Heart right ventricle (tissue), 16 donors: ENCODE measurements at regions not wholly inside any gene's neighbourhood (a gene's known extent, or its start where the extent isn't known, plus 50 kb on each side); places are given as distances from the start of the nearest gene placed in this dataset.

Source experiments
- ATAC-seq, 8 donors: fragments of 200-7000 bp; cut with Tn5 transposase; one replicate each; pipeline ENCODE4 v1.9.1; 2020; ENCODE audit warnings: mild to moderate bottlenecking in 8 of 8, moderate library complexity in 8 of 8, moderate number of reproducible peaks in 1 of 8
- DNase-seq, 2 donors: peaks; one replicate each; pipeline ENCODE4 v3.0.0-alpha.2; 2020
- H3K27ac ChIP-seq, 10 donors: fragments of 200-600 bp; sonication (generic) in 2 of 10; one replicate each; pipeline versions ENCODE4 v1.5.0 to v1.8.0; 2020 to 2022; ENCODE audit warnings: mild to moderate bottlenecking in 3 of 10
- H3K27me3 ChIP-seq, 7 donors: fragments of 200-600 bp; one replicate each; pipeline ENCODE4 v1.8.0; 2021 to 2022; ENCODE audit warnings: mild to moderate bottlenecking in 2 of 7
- H3K36me3 ChIP-seq, 9 donors: fragments of 200-600 bp; sonication (generic) in 1 of 9; one replicate each; pipeline versions ENCODE4 v1.5.0 to v1.8.0; 2020 to 2022; ENCODE audit warnings: mild to moderate bottlenecking in 2 of 9
- H3K4me1 ChIP-seq, 9 donors: fragments of 200-600 bp; sonication (generic) in 1 of 9; one replicate each; pipeline versions ENCODE4 v1.5.0 to v1.8.0; 2020 to 2022; ENCODE audit warnings: mild to moderate bottlenecking in 4 of 9
- H3K4me3 ChIP-seq, 10 donors: fragments of 200-600 bp; sonication (generic) in 2 of 10; one replicate each; pipeline versions ENCODE4 v1.5.0 to v1.8.0; 2020 to 2022; ENCODE audit warnings: mild to moderate bottlenecking in 7 of 10, moderate library complexity in 2 of 10
- H3K9me3 ChIP-seq, 11 donors: fragments of 200-600 bp in 10 of 11; sonication (generic) in 2 of 11; one replicate each; pipeline versions ENCODE4 v1.5.0 to v1.8.0; 2013 to 2022; ENCODE audit warnings: mild to moderate bottlenecking in 2 of 11, control low read depth in 1 of 11, moderate library complexity in 1 of 11
- CTCF ChIP-seq, 9 donors: fragments of 200-600 bp; sonication (generic) in 2 of 9; IDR thresholded peaks; one replicate each; pipeline versions ENCODE4 v1.5.0 to v1.8.0; 2021 to 2022; ENCODE audit warnings: antibody characterized with exemption in 9 of 9, mild to moderate bottlenecking in 5 of 9, moderate library complexity in 1 of 9
- WGBS, 2 donors: extraction: QIAGEN DNeasy Blood & Tissue Kit; methylation state at CpG; one replicate each; pipeline ENCODE4 v1.1.7; 2013; ENCODE audit warnings: inconsistent platforms in 1 of 2; 5-methylcytosine and 5-hydroxymethylcytosine counted together
- intact Hi-C, 10 donors: fragments of 100-400 bp; cut with DNase I; formaldehyde crosslinking; loops; one replicate each; pipeline versions ENCODE4 v1.11.1 to v1.14.2; 2022
- donor health status: Arrhythmogenic right ventricular cardiomyopathy.
- donor health status: ischemic (EF 13 %, LVEDD 7.1; RV severe dilation, severe dysfunction).
- donor health status: healthy with polysubstance abuse.
- donor health status: DM: no; HTN: yes; CAD: no.
- donor health status: DM: no; HTN: no; CAD: no.
- donor health status: ischemic (EF 25% LVEDD 6.9; RV normal size, moderate dysfunction).
- donor health status: ischemic (EF 25% LVEDD 5.7; RV mildly dilated, moderate dysfunction).
- donor health status: healthy.
- donor health status: DM: yes; HTN: yes; CAD: no.
- donor health status: Ischemic cardiomyopathy.
- donor health status: ischemic (EF 35%, LVEDD 5.7; RV mildly dilated, moderate dysfunction).
- donor health status: nonischemic (EF 11% LVEDD 7.7; RV severe dilation, severe dysfunction).
- donor health status: DM: yes; HTN: yes; CAD: no.
- donor health status: PGD.
- donor health status: ischemic (EF 29% LVEDD 5.4; RV normal size, mild dysfunction).
- donor health status: nonischemic (EF 23%, LVEDD 6.1; RV moderate dilation, normal function).

DNA sequence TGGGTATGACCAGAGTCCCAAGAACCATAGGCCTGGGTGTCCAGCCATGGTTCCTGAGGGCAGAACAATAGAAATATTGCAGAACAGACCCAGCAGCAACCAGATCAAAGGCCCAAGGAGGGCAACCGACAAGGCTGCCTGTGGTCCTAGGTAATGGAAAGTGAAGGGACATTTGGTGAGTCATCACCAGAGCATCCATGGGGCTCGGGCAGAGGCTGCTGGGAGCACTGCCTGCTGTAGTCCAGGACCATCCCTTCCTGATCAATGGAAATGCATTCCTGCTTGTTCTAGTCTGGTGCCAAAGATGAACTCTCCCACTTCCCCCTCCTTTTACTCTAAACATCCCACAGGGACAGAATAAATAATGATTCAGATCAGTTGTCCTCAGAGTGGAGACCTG lies 172.8 kb upstream of the CACNA1E start:
- no peak for DNase-seq

DNA sequence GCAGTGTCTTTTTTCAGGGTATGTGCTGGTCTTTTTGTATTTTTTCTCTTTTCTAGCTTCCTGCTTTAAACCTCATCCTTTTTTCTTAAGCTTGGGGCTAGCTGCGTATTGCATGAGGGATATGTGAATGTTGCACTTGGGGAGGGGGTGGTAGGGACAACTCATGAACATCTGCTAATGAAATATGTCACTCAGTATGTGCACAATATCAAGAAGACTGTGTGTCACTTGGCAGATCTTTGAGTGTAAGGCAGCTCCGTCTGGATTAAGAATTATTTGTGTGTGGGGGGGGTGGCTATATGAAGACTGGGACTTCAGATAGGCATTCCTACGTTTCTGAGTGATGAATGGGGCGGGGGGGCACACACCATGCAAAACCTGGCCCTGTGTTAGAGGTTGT lies 170.4 kb upstream of the CACNA1E start:
- no peak for ATAC-seq
- intact Hi-C loops, result no loop called here

More for the DNA sequence above, 172.8 kb upstream of the CACNA1E start:
- Histone ChIP-seq H3K4me1 (no peaks in the 10 kb centered on the region), H3K27ac (no peak overlapping the region), H3K4me3 (no peak overlapping the region), H3K9me3 (peaks cover 0 to 3% (median 0%) of the 10 kb centered on the region in 11 donors), H3K27me3 (peaks cover 0 to 71% (median 41%) of the 10 kb centered on the region in 7 donors), H3K36me3 (no peaks in the 10 kb centered on the region)
- ATAC-seq, result no peak
- WGBS, 2 donors, result 63 to 66% methylated on average over 2 of the region's 2 CpGs
- TF ChIP-seq CTCF (IDR thresholded peaks at IDR 0.05), result no peak
- intact Hi-C loops, result no loop called here

GRCh38 chr1:181313466-181313865 lies 169.9 kb upstream of the CACNA1E start:
- Histone ChIP-seq H3K9me3 (peaks cover 0 to 3% (median 0%) of the 10 kb centered on the region in 11 donors), H3K36me3 (no peaks in the 10 kb centered on the region), H3K27me3 (peaks cover 0 to 87% (median 68%) of the 10 kb centered on the region in 7 donors), H3K27ac (no peak overlapping the region), H3K4me3 (no peak overlapping the region), H3K4me1 (peaks cover 0 to 16% (median 6%) of the 10 kb centered on the region in 9 donors)
- intact Hi-C loops, result no loop called here
- DNase-seq (no peak), ATAC-seq (no peak)
- 82 to 84% methylated on average over 2 of the region's 2 CpGs for WGBS, 2 donors
- TF ChIP-seq CTCF (IDR thresholded peaks at IDR 0.05), result no peak

More for the DNA sequence above, 170.4 kb upstream of the CACNA1E start:
- 40 to 44% methylated on average over 4 of the region's 4 CpGs for WGBS, 2 donors
- no peak for DNase-seq
- Histone ChIP-seq H3K27ac (no peak overlapping the region), H3K4me3 (no peak overlapping the region), H3K4me1 (peaks cover 0 to 11% (median 3%) of the 10 kb centered on the region in 9 donors), H3K27me3 (peaks cover 0 to 86% (median 63%) of the 10 kb centered on the region in 7 donors), H3K36me3 (no peaks in the 10 kb centered on the region), H3K9me3 (peaks cover 0 to 3% (median 0%) of the 10 kb centered on the region in 11 donors)
- no peak for TF ChIP-seq CTCF (IDR thresholded peaks at IDR 0.05)

DNA sequence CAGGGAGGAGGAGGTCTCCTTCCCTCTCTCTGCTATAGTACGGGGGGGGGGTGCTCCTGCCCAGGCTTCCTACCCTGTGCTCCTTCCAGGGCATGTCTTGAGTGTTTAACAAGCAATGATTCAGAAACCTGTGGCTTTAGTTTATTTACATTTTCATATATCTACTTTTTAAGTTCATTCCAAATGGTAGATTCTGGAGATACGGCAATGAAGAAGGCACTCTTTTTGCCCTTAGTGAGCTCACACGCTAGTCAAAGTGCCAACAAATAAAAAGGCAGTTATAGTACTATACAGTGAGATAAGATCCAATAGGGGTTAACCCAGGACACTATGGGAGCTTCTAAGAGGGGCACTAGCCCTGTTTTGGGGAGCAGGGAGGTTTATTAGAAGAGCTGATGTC lies 169.3 kb upstream of the CACNA1E start:
- Histone ChIP-seq H3K4me3 (no peak overlapping the region), H3K36me3 (no peaks in the 10 kb centered on the region), H3K27ac (no peak overlapping the region), H3K9me3 (peaks cover 0 to 3% (median 0%) of the 10 kb centered on the region in 11 donors), H3K4me1 (peaks cover 0 to 22% (median 6%) of the 10 kb centered on the region in 9 donors), H3K27me3 (peaks cover 0 to 92% (median 73%) of the 10 kb centered on the region in 7 donors)
- ATAC-seq, result no peak
- no peak for TF ChIP-seq CTCF (IDR thresholded peaks at IDR 0.05)
- no peak for DNase-seq
- intact Hi-C loops, result no loop called here
- WGBS, 2 donors, result 79 to 87% methylated on average over 3 of the region's 3 CpGs
